Neural cell (in vitro differentiated cells): ENCODE measurements at regions not wholly inside any gene's neighbourhood (a gene's known extent, or its start where the extent isn't known, plus 50 kb on each side); places are given as distances from the start of the nearest gene placed in this dataset.

Experiments
- CTCF ChIP-seq: fragments of 450-650 bp; IDR thresholded peaks from 2 replicates; pipeline ENCODE4 v1.5.1; 2014; ENCODE audit warnings: antibody characterized with exemption, mild to moderate bottlenecking, moderate library complexity; ENCODE audit not compliant: poor library complexity, severe bottlenecking
- EP300 ChIP-seq: fragments of 450-650 bp; conservative IDR thresholded peaks from 2 replicates; pipeline ENCODE4 v1.6.1; 2014; ENCODE audit warnings: antibody characterized with exemption, mild to moderate bottlenecking, moderate library complexity; ENCODE audit not compliant: poor library complexity, severe bottlenecking
- EZH2 ChIP-seq: fragments of 200-600, 300-800 bp; shearing (Covaris generic), sonication (generic); IDR thresholded peaks from 2 replicates; pipeline ENCODE4 v1.6.1; 2014; ENCODE audit warnings: antibody characterized with exemption, low read length, borderline replicate concordance, mild to moderate bottlenecking; ENCODE audit not compliant: insufficient read depth, poor library complexity, severe bottlenecking
- POLR2AphosphoS5 ChIP-seq: IDR thresholded peaks from 2 replicates; pipeline ENCODE4 v1.6.1; 2012
- REST ChIP-seq: IDR thresholded peaks from 2 replicates; pipeline ENCODE4 v1.6.1; 2012; ENCODE audit warnings: borderline replicate concordance
- SMC3 ChIP-seq: fragments of 450-650 bp; conservative IDR thresholded peaks from 2 replicates; pipeline ENCODE4 v1.6.1; 2014; ENCODE audit warnings: antibody characterized with exemption, mild to moderate bottlenecking, moderate library complexity; ENCODE audit not compliant: poor library complexity
- TAF1 ChIP-seq: IDR thresholded peaks from 2 replicates; pipeline ENCODE4 v1.6.1; 2012; ENCODE audit warnings: low read depth

- TF ChIP-seq REST (no peak), CTCF (no peak), EP300 (no peak), SMC3 (no peak), TAF1 (no peak), POLR2AphosphoS5 (no peak), EZH2 (no peak)
Measured at GRCh38 chr6:44028789-44029310, 98.4 kb downstream of the MRPL14 start.
